Stimulated activated CD8-positive, alpha-beta memory T cell treated with anti-CD3 and anti-CD28 coated beads, Interleukin-4, amount 100 ng/mL, for 24 hours (primary cell): ENCODE measurements at regions not wholly inside any gene's neighbourhood (a gene's known extent, or its start where the extent isn't known, plus 50 kb on each side); places are given as distances from the start of the nearest gene placed in this dataset.
"Not testable (repeated sequence)": the region's sequence is repeated elsewhere in the genome, so short reads cannot be mapped to it uniquely, and the experiment has no call there.

Experiments
- DNase-seq: peaks from one replicate; pipeline ENCODE4 v3.0.0-alpha.2; 2020; ENCODE audit warnings: low read depth

GRCh38 chr16:51542981-51543815, 392.1 kb upstream of the SALL1 start:
- DNase-seq = no peak

GRCh38 chr16:51540259-51540658, 389.2 kb upstream of the SALL1 start:
- no peak for DNase-seq

GRCh38 chr16:51538707-51539498, 387.8 kb upstream of the SALL1 start:
- DNase-seq = no peak

- no peak for DNase-seq
These were observed 384.5 kb upstream of the SALL1 start for GRCh38 chr16:51535591-51535990.

- DNase-seq = no peak
These were observed 381.5 kb upstream of the SALL1 start for GRCh38 chr16:51532551-51532950.

- no peak for DNase-seq
These were observed 380.2 kb upstream of the SALL1 start for GRCh38 chr16:51531271-51531670.

GRCh38 chr16:51527349-51527748, 376.3 kb upstream of the SALL1 start:
- no peak for DNase-seq

- DNase-seq = no peak
These were observed 375.6 kb upstream of the SALL1 start for GRCh38 chr16:51526621-51527020.

GRCh38 chr16:51524555-51525373, 373.7 kb upstream of the SALL1 start:
- DNase-seq = no peak

GRCh38 chr16:51524070-51524469, 373.0 kb upstream of the SALL1 start:
- no peak for DNase-seq

GRCh38 chr16:51523400-51523799, 372.3 kb upstream of the SALL1 start:
- DNase-seq = no peak

GRCh38 chr16:51522902-51523301, 371.8 kb upstream of the SALL1 start:
- DNase-seq = no peak

- not testable (repeated sequence) for DNase-seq
These were observed 365.9 kb upstream of the SALL1 start for GRCh38 chr16:51516960-51517359.

- DNase-seq = no peak
These were observed 359.3 kb upstream of the SALL1 start for GRCh38 chr16:51510416-51510815.

- DNase-seq = no peak
These were observed 358.3 kb upstream of the SALL1 start for GRCh38 chr16:51509336-51509735.

- DNase-seq = no peak
These were observed 357.6 kb upstream of the SALL1 start for GRCh38 chr16:51508490-51509212.

- no peak for DNase-seq
These were observed 356.2 kb upstream of the SALL1 start for GRCh38 chr16:51507286-51507685.

GRCh38 chr16:51500306-51500705, 349.2 kb upstream of the SALL1 start:
- DNase-seq = no peak

GRCh38 chr16:51497541-51498211, 346.6 kb upstream of the SALL1 start:
- DNase-seq = no peak

GRCh38 chr16:51490866-51491265, 339.8 kb upstream of the SALL1 start:
- no peak for DNase-seq

GRCh38 chr16:51487880-51488279, 336.8 kb upstream of the SALL1 start:
- no peak for DNase-seq
